A549 (cell line): ENCODE measurements at regions not wholly inside any gene's neighbourhood (a gene's known extent, or its start where the extent isn't known, plus 50 kb on each side); places are given as distances from the start of the nearest gene placed in this dataset.

Experiments used
- BHLHE40 ChIP-seq: IDR thresholded peaks from 2 replicates; pipeline ENCODE4 v1.6.1; 2012; ENCODE audit warnings: low read depth, low read length, inconsistent platforms
- CEBPB ChIP-seq, 2 experiments: fragments of >200 bp in 1 of 2; sonication (Bioruptor Twin) in 1 of 2; formaldehyde crosslinking in 1 of 2; IDR thresholded peaks; 2 replicates each; pipeline ENCODE4 v1.6.1; 2012 to 2016
- CHD4 ChIP-seq: fragments of 200-600 bp; sonication (generic); IDR thresholded peaks from 2 replicates; pipeline ENCODE4 v1.6.1; 2016; ENCODE audit warnings: antibody characterized with exemption, mild to moderate bottlenecking, borderline replicate concordance
- CTCF ChIP-seq: fragments of >200 bp; sonication (Bioruptor Twin); formaldehyde crosslinking; IDR thresholded peaks from 3 replicates; pipeline ENCODE4 v1.5.1; 2016
- EP300 ChIP-seq, 2 experiments: fragments of >200 bp; sonication (Bioruptor Twin); formaldehyde crosslinking; IDR thresholded peaks; 2 replicates in 1 of 2; 3 replicates in 1 of 2; pipeline ENCODE4 v1.6.1; 2016 to 2017
- JUNB ChIP-seq: fragments of >200 bp; sonication (Bioruptor Twin); formaldehyde crosslinking; IDR thresholded peaks from 2 replicates; pipeline ENCODE4 v1.6.1; 2016
- MYC ChIP-seq: IDR thresholded peaks from 2 replicates; pipeline ENCODE4 v1.6.1; 2012; ENCODE audit warnings: mild to moderate bottlenecking, inconsistent platforms, low read length, improper control_type of control experiment, borderline replicate concordance
- POLR2A ChIP-seq: IDR thresholded peaks from 2 replicates; pipeline ENCODE4 v1.6.1; 2012; ENCODE audit warnings: mild to moderate bottlenecking, low read length
- RAD21 ChIP-seq, 2 experiments: fragments of >200 bp in 1 of 2; sonication (Bioruptor Twin) in 1 of 2; formaldehyde crosslinking in 1 of 2; IDR thresholded peaks in 1 of 2; conservative IDR thresholded peaks in 1 of 2; 2 replicates in 1 of 2; 3 replicates in 1 of 2; pipeline ENCODE4 v1.6.1; 2012 to 2018; ENCODE audit warnings: inconsistent platforms in 1 of 2
- REST ChIP-seq: fragments of 200-600 bp; sonication (generic); IDR thresholded peaks from 2 replicates; pipeline ENCODE4 v1.6.1; 2016; ENCODE audit warnings: antibody characterized with exemption, mild to moderate bottlenecking, moderate library complexity
- RFX5 ChIP-seq: fragments of 450-650 bp; IDR thresholded peaks from 2 replicates; pipeline ENCODE4 v1.7.1; 2014; ENCODE audit warnings: antibody characterized with exemption, mild to moderate bottlenecking, moderate library complexity
- USF2 ChIP-seq: fragments of 450-650 bp; IDR thresholded peaks from 2 replicates; pipeline ENCODE4 v1.6.1; 2014; ENCODE audit warnings: antibody characterized with exemption
- ZFP36 ChIP-seq: fragments of 450-650 bp; IDR thresholded peaks from 2 replicates; pipeline ENCODE4 v1.6.1; 2014; ENCODE audit warnings: borderline replicate concordance; ENCODE audit not compliant: partially characterized antibody

GRCh38 chr12:19644571-19644970 is 205.3 kb downstream of the AEBP2 start:
- TF ChIP-seq REST (no peak), JUNB (no peak), CTCF (no peak), MYC (no peak), POLR2A (no peak), RFX5 (no peak), USF2 (no peak), ZFP36 (no peak), BHLHE40 (no peak), CEBPB (IDR thresholded peaks at IDR 0.05) (no peak), CHD4 (no peak), EP300 (IDR thresholded peaks at IDR 0.05) (no peak), RAD21 (conservative IDR thresholded peaks at IDR 0.05 in 1 of 2, IDR thresholded peaks at IDR 0.05 in 1 of 2) (no peak)
